Spleen (tissue), 11 donors: ENCODE measurements at regions not wholly inside any gene's neighbourhood (a gene's known extent, or its start where the extent isn't known, plus 50 kb on each side); places are given as distances from the start of the nearest gene placed in this dataset.

Experiments
- DNase-seq: peaks from one replicate; pipeline ENCODE4 v3.0.0-alpha.2; 2020
- H3K27ac ChIP-seq, 8 donors: fragments of 200-600 bp; sonication (generic) in 7 of 8; 1 replicate in 4 of 8; 2 replicates in 4 of 8; pipeline versions ENCODE4 v1.5.0 to v1.8.0; 2016 to 2021; ENCODE audit warnings: inconsistent platforms in 4 of 8, mild to moderate bottlenecking in 4 of 8, moderate library complexity in 1 of 8
- H3K27me3 ChIP-seq, 7 donors: fragments of 200-600 bp; sonication (generic) in 6 of 7; replicated peaks in 1 of 7; 1 replicate in 4 of 7; 2 replicates in 3 of 7; pipeline versions ENCODE4 v1.5.0 to v1.8.0; 2016 to 2021; ENCODE audit warnings: inconsistent platforms in 3 of 7, mild to moderate bottlenecking in 1 of 7
- H3K36me3 ChIP-seq, 6 donors: fragments of 200-600 bp; sonication (generic) in 5 of 6; 1 replicate in 4 of 6; 2 replicates in 2 of 6; pipeline versions ENCODE4 v1.5.0 to v1.8.0; 2016 to 2021; ENCODE audit warnings: inconsistent platforms in 2 of 6
- H3K4me1 ChIP-seq, 6 donors: fragments of 200-600 bp; sonication (generic) in 5 of 6; 1 replicate in 3 of 6; 2 replicates in 3 of 6; pipeline versions ENCODE4 v1.5.0 to v1.8.0; 2016 to 2021; ENCODE audit warnings: inconsistent platforms in 3 of 6
- H3K4me3 ChIP-seq, 8 donors: fragments of 200-600 bp; sonication (generic) in 7 of 8; 1 replicate in 4 of 8; 2 replicates in 4 of 8; pipeline versions ENCODE4 v1.5.0 to v1.8.0; 2016 to 2021; ENCODE audit warnings: inconsistent platforms in 4 of 8, mild to moderate bottlenecking in 4 of 8, moderate library complexity in 2 of 8
- H3K9me3 ChIP-seq, 8 donors: fragments of 200-600 bp; sonication (generic) in 7 of 8; 1 replicate in 4 of 8; 2 replicates in 4 of 8; pipeline versions ENCODE4 v1.5.0 to v1.8.0; 2016 to 2021; ENCODE audit warnings: inconsistent platforms in 4 of 8
- POLR2A ChIP-seq, 3 donors: fragments of 450-650 bp; IDR thresholded peaks; one replicate each; pipeline ENCODE4 v1.5.1; 2017; ENCODE audit warnings: antibody characterized with exemption in 3 of 3, mild to moderate bottlenecking in 1 of 3
- POLR2AphosphoS5 ChIP-seq, 3 donors: sonication (generic); formaldehyde crosslinking; IDR thresholded peaks; one replicate each; pipeline ENCODE4 v1.5.1; 2017; ENCODE audit warnings: antibody characterized with exemption in 3 of 3
- WGBS, 5 donors: extraction: QIAGEN DNeasy Blood & Tissue Kit in 3 of 5; methylation state at CpG; one replicate each; pipeline versions ENCODE4 v1.1.5 to v1.1.7; 2013 to 2018; 5-methylcytosine and 5-hydroxymethylcytosine counted together
- intact Hi-C: fragments of 100-400 bp; cut with DNase I; formaldehyde crosslinking; loops from one replicate; pipeline ENCODE4 v1.15.0; 2023; ENCODE audit warnings: low total_unique reads
- TF ChIP-seq, protein P1 (sequence below), 11 experiments: fragments of 200-600 bp in 7 of 11; fragments of 450-650 bp in 4 of 11; sonication (generic) in 4 of 11; IDR thresholded peaks in 8 of 11; conservative IDR thresholded peaks in 3 of 11; 1 replicate in 7 of 11; 2 replicates in 4 of 11; pipeline versions ENCODE4 v1.4.0 to v1.8.0; 2016 to 2021; ENCODE audit warnings: antibody characterized with exemption in 11 of 11, inconsistent platforms in 4 of 11, mild to moderate bottlenecking in 1 of 11
- donor health status: healthy with polysubstance abuse.
- donor health status: DM: no; HTN: no; CAD: no; lungs with moderate emphysema.
- donor health status: DM: no; HTN: no; CAD: no.
- donor health status: Bipolar disorder and iron deficiency.
- donor health status: healthy.
- donor health status: DM: no; HTN: no; CAD: no.
- donor health status: DM: yes; HTN: yes; CAD: no.

DNA sequence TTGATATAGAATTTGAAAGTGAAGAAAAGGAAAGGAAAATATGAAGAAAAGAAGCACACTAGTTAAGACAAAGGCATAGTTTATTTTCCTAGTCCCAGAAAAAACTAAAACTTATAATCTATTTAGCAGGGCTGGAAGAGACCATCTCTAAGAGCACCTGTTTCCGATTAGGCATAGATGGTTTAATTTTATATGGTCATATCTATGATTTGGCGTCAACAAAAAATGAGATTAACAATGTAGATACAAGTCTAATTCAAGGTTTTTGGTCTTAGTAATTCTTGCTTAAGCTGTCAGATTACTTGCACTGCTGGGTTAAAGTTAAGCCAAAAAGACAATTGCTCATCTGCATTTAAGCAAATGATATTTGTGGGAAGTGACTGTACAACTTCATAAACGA, 502.5 kb upstream of the FSHR start:
- Histone ChIP-seq H3K27me3 (no peaks in the 10 kb centered on the region), H3K4me1 (no peaks in the 10 kb centered on the region), H3K4me3 (no peak overlapping the region), H3K27ac (no peak overlapping the region), H3K9me3 (no peaks in the 10 kb centered on the region), H3K36me3 (no peaks in the 10 kb centered on the region)
- no peak for TF ChIP-seq POLR2A (IDR thresholded peaks at IDR 0.05)
- TF ChIP-seq POLR2AphosphoS5 (IDR thresholded peaks at IDR 0.05): no peak
- TF ChIP-seq, protein P1, sequence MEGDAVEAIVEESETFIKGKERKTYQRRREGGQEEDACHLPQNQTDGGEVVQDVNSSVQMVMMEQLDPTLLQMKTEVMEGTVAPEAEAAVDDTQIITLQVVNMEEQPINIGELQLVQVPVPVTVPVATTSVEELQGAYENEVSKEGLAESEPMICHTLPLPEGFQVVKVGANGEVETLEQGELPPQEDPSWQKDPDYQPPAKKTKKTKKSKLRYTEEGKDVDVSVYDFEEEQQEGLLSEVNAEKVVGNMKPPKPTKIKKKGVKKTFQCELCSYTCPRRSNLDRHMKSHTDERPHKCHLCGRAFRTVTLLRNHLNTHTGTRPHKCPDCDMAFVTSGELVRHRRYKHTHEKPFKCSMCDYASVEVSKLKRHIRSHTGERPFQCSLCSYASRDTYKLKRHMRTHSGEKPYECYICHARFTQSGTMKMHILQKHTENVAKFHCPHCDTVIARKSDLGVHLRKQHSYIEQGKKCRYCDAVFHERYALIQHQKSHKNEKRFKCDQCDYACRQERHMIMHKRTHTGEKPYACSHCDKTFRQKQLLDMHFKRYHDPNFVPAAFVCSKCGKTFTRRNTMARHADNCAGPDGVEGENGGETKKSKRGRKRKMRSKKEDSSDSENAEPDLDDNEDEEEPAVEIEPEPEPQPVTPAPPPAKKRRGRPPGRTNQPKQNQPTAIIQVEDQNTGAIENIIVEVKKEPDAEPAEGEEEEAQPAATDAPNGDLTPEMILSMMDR (IDR thresholded peaks at IDR 0.05 in 8 of 11, conservative IDR thresholded peaks at IDR 0.05 in 3 of 11): no peak
- 78 to 84% (median 81%) methylated on average over 3 of the region's 3 CpGs for WGBS, 5 donors
- intact Hi-C loops: no loop called here
- DNase-seq: no peak

DNA sequence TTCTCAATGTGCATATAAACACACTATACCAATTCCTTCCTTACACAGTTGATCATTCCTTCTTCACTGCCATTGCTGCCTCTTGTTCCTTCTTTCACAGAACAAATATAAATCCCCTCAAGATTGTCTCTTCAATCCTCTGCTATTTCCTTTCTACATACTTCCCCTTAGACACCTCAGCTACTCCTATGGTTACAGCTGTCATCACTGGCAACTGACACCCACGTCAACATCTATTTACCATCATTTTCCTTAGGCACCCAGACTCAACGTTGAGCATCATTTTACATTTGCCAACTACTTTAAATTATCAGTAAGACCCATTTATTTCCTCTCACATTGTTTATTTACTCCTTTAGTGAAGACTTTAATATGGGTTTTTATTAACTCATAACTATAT, 488.8 kb upstream of the FSHR start:
- TF ChIP-seq POLR2AphosphoS5 (IDR thresholded peaks at IDR 0.05) (no peak), POLR2A (IDR thresholded peaks at IDR 0.05) (no peak)
- TF ChIP-seq, protein P1 (IDR thresholded peaks at IDR 0.05 in 8 of 11, conservative IDR thresholded peaks at IDR 0.05 in 3 of 11): no peak
- intact Hi-C loops: no loop called here
- Histone ChIP-seq H3K9me3 (peaks cover 0 to 23% (median 12%) of the 10 kb centered on the region in 8 donors), H3K36me3 (no peaks in the 10 kb centered on the region), H3K4me3 (no peak overlapping the region), H3K4me1 (no peaks in the 10 kb centered on the region), H3K27ac (no peak overlapping the region), H3K27me3 (no peaks in the 10 kb centered on the region)
- DNase-seq: no peak
- WGBS, 5 donors: 50 to 80% (median 62%) methylated on average over 2 of the region's 2 CpGs

DNA sequence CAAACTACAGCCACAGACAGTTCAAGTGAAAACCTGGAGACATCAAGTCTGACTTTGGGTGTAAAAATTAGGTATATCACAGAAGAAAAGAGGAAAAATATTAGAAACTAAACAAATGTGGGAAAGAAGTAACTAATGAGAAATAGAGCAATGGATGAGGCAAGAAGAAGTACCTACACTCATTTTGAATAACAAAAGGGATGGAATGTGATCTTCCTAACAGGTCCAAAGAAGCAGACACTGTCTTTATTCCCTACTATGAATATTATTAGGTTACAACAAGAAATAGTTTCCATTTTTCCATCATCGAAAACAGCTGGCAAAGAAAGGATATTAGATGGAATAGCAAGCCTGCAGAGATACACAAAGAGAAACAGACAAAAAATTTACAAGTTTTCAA, 486.3 kb upstream of the FSHR start:
- TF ChIP-seq POLR2AphosphoS5 (IDR thresholded peaks at IDR 0.05) (no peak), POLR2A (IDR thresholded peaks at IDR 0.05) (no peak)
- TF ChIP-seq, protein P1 (IDR thresholded peaks at IDR 0.05 in 8 of 11, conservative IDR thresholded peaks at IDR 0.05 in 3 of 11): no peak
- Histone ChIP-seq H3K27ac (no peak overlapping the region), H3K9me3 (peaks cover 0 to 5% (median 0%) of the 10 kb centered on the region in 8 donors), H3K4me3 (no peak overlapping the region), H3K27me3 (no peaks in the 10 kb centered on the region), H3K4me1 (no peaks in the 10 kb centered on the region), H3K36me3 (no peaks in the 10 kb centered on the region)
- WGBS, 5 donors: 58 to 83% (median 73%) methylated on average over 1 of the region's 1 CpG
- no peak for DNase-seq
- intact Hi-C loops: no loop called here

DNA sequence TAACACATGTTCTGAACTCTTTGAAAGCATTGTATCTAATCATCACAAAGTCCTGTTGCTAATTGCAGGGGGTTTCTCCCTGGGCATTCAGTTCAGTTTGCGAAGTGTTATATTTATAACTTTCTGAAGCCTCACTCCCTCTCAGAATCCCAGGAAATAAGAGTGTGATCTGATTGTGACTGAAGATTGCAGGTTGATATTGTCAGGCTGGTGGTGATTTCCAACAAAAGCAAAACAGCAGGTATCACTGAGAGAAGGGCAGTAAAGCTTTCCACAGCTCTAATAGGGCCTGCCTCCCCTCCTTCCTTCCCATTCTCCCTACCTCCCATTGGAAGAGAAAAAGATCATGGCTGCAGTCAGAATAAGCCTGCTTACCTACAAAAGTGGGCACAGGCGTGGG, 466.7 kb upstream of the FSHR start:
- no peaks in the 10 kb centered on the region for H3K9me3 ChIP-seq
- no peak overlapping the region for H3K27ac ChIP-seq
- no peaks in the 10 kb centered on the region for H3K4me1 ChIP-seq
- DNase-seq: no peak
- TF ChIP-seq, protein P1 (IDR thresholded peaks at IDR 0.05 in 8 of 11, conservative IDR thresholded peaks at IDR 0.05 in 3 of 11): no peak
- TF ChIP-seq POLR2AphosphoS5 (IDR thresholded peaks at IDR 0.05): no peak
- no peak for TF ChIP-seq POLR2A (IDR thresholded peaks at IDR 0.05)
- WGBS, 5 donors: 74 to 90% (median 81%) methylated on average over 2 of the region's 2 CpGs
- intact Hi-C loops: no loop called here
- no peaks in the 10 kb centered on the region for H3K27me3 ChIP-seq
- H3K36me3 ChIP-seq: no peaks in the 10 kb centered on the region
- no peak overlapping the region for H3K4me3 ChIP-seq
